H9 (cell line): ENCODE measurements at regions not wholly inside any gene's neighbourhood (a gene's known extent, or its start where the extent isn't known, plus 50 kb on each side); places are given as distances from the start of the nearest gene placed in this dataset.
A peak's percentile ranks its signal among the peaks of the same experiment; 100 is the strongest.

Experiments used
- DNase-seq: peaks from one replicate; pipeline ENCODE4 v3.0.0-alpha.2; 2017
- H2AFZ ChIP-seq: one replicate; pipeline ENCODE4 v1.6.1; 2013; ENCODE audit warnings: mild to moderate bottlenecking, low read length, control low read depth, moderate library complexity
- H2AK5ac ChIP-seq: 2 replicates; pipeline ENCODE4 v1.6.1; 2013; ENCODE audit warnings: low read length, control low read depth, mixed read lengths; ENCODE audit not compliant: insufficient read length
- H2BK120ac ChIP-seq: one replicate; pipeline ENCODE4 v1.6.1; 2013; ENCODE audit warnings: low read depth, mild to moderate bottlenecking, low read length, control low read depth, inconsistent platforms; ENCODE audit not compliant: poor library complexity, severe bottlenecking
- H2BK12ac ChIP-seq: 2 replicates; pipeline ENCODE4 v1.6.1; 2013; ENCODE audit warnings: low read length, control low read depth, mixed read lengths, low read depth; ENCODE audit not compliant: insufficient read length
- H2BK15ac ChIP-seq: 2 replicates; pipeline ENCODE4 v1.6.1; 2013; ENCODE audit warnings: low read depth, low read length, control low read depth
- H2BK20ac ChIP-seq: one replicate; pipeline ENCODE4 v1.6.1; 2013; ENCODE audit warnings: low read depth, mild to moderate bottlenecking, low read length, control low read depth, inconsistent platforms; ENCODE audit not compliant: poor library complexity, severe bottlenecking
- H2BK5ac ChIP-seq: 2 replicates; pipeline ENCODE4 v1.6.1; 2013; ENCODE audit warnings: low read length, control low read depth, mixed read lengths; ENCODE audit not compliant: insufficient read length
- H3K14ac ChIP-seq: 2 replicates; pipeline ENCODE4 v1.6.1; 2013; ENCODE audit warnings: low read length, control low read depth; ENCODE audit not compliant: insufficient read depth
- H3K18ac ChIP-seq: 2 replicates; pipeline ENCODE4 v1.6.1; 2013; ENCODE audit warnings: low read depth, mild to moderate bottlenecking, mixed read lengths, low read length, control low read depth; ENCODE audit not compliant: insufficient read length
- H3K23ac ChIP-seq: 2 replicates; pipeline ENCODE4 v1.6.1; 2013; ENCODE audit warnings: low read length, control low read depth, mixed read lengths, low read depth; ENCODE audit not compliant: insufficient read length
- H3K23me2 ChIP-seq: 2 replicates; pipeline ENCODE4 v1.6.1; 2013; ENCODE audit warnings: low read depth, mild to moderate bottlenecking, mixed read lengths, low read length, control low read depth; ENCODE audit not compliant: insufficient read length, poor library complexity, severe bottlenecking
- H3K27ac ChIP-seq: 2 replicates; pipeline ENCODE4 v1.5.1; 2013; ENCODE audit warnings: low read length, control low read depth, mixed read lengths, low read depth; ENCODE audit not compliant: insufficient read length
- H3K27me3 ChIP-seq: 2 replicates; pipeline ENCODE4 v1.6.1; 2013; ENCODE audit warnings: low read length, control low read depth, inconsistent platforms; ENCODE audit not compliant: insufficient read depth
- H3K4ac ChIP-seq: 2 replicates; pipeline ENCODE4 v1.6.1; 2013; ENCODE audit warnings: low read depth, mild to moderate bottlenecking, control low read depth, inconsistent platforms, low read length, moderate library complexity
- H3K4me1 ChIP-seq: 2 replicates; pipeline ENCODE4 v1.6.1; 2013; ENCODE audit warnings: low read length, control low read depth, inconsistent platforms; ENCODE audit not compliant: insufficient read depth
- H3K4me2 ChIP-seq: 2 replicates; pipeline ENCODE4 v1.6.1; 2013; ENCODE audit warnings: low read length, control low read depth, mixed read lengths; ENCODE audit not compliant: insufficient read length, insufficient read depth
- H3K56ac ChIP-seq: 2 replicates; pipeline ENCODE4 v1.6.1; 2013; ENCODE audit warnings: low read depth, mild to moderate bottlenecking, mixed read lengths, low read length, control low read depth; ENCODE audit not compliant: insufficient read length
- H3K79me1 ChIP-seq: 2 replicates; pipeline ENCODE4 v1.6.1; 2013; ENCODE audit warnings: low read depth, mild to moderate bottlenecking, moderate library complexity, low read length, control low read depth, inconsistent platforms; ENCODE audit not compliant: insufficient read depth, poor library complexity, severe bottlenecking
- H3K79me2 ChIP-seq: 2 replicates; pipeline ENCODE4 v1.6.1; 2013; ENCODE audit warnings: low read length, control low read depth, inconsistent platforms; ENCODE audit not compliant: insufficient read depth
- H3K9ac ChIP-seq: 2 replicates; pipeline ENCODE4 v1.6.1; 2013; ENCODE audit warnings: low read length, control low read depth, mixed read lengths; ENCODE audit not compliant: insufficient read length; ENCODE audit errors: extremely low read depth
- H3K9me3 ChIP-seq: one replicate; pipeline ENCODE4 v1.6.1; 2013; ENCODE audit warnings: low read depth, low read length, inconsistent platforms; ENCODE audit not compliant: control insufficient read depth
- H3T11ph ChIP-seq: one replicate; pipeline ENCODE4 v1.6.1; 2013; ENCODE audit warnings: mild to moderate bottlenecking, low read length, control low read depth, inconsistent platforms
- H4K20me1 ChIP-seq: one replicate; pipeline ENCODE4 v1.6.1; 2013; ENCODE audit not compliant: control insufficient read depth, insufficient read length, insufficient read depth
- H4K5ac ChIP-seq: 2 replicates; pipeline ENCODE4 v1.6.1; 2013; ENCODE audit warnings: low read depth, mild to moderate bottlenecking, mixed read lengths, low read length, control low read depth; ENCODE audit not compliant: insufficient read length
- H4K8ac ChIP-seq: replicated peaks from 2 replicates; pipeline ENCODE4 v1.6.1; 2013; ENCODE audit warnings: low read length, control low read depth, mixed read lengths, low read depth; ENCODE audit not compliant: insufficient read length
- H4K91ac ChIP-seq: 2 replicates; pipeline ENCODE4 v1.6.1; 2013; ENCODE audit warnings: low read depth, mild to moderate bottlenecking, moderate library complexity, mixed read lengths, low read length, control low read depth; ENCODE audit not compliant: insufficient read length
- H3K27ac Mint-ChIP-seq, 3 experiments: 2 replicates in 2 of 3; 3 replicates in 1 of 3; pipeline ENCODE4 v1.8.0; 2020 to 2021; ENCODE audit warnings: mixed read lengths in 3 of 3, mild to moderate bottlenecking in 1 of 3, moderate library complexity in 1 of 3
- H3K27me3 Mint-ChIP-seq: 2 replicates; pipeline ENCODE4 v1.8.0; 2021; ENCODE audit warnings: low read depth, mild to moderate bottlenecking, moderate library complexity, mixed read lengths
- H3K36me3 Mint-ChIP-seq, 3 experiments: 2 replicates in 2 of 3; 3 replicates in 1 of 3; pipeline ENCODE4 v1.8.0; 2020 to 2021; ENCODE audit warnings: low read depth in 3 of 3, mixed read lengths in 3 of 3; ENCODE audit not compliant: insufficient read depth in 1 of 3
- H3K4me1 Mint-ChIP-seq, 2 experiments: 2 replicates each; pipeline ENCODE4 v1.8.0; 2020; ENCODE audit warnings: mixed read lengths in 2 of 2
- H3K4me3 Mint-ChIP-seq, 2 experiments: 2 replicates in 1 of 2; 3 replicates in 1 of 2; pipeline ENCODE4 v1.8.0; 2020 to 2021; ENCODE audit warnings: mild to moderate bottlenecking in 2 of 2, mixed read lengths in 2 of 2, moderate library complexity in 1 of 2
- H3K9me3 Mint-ChIP-seq, 2 experiments: 2 replicates in 1 of 2; 3 replicates in 1 of 2; pipeline ENCODE4 v1.8.0; 2020; ENCODE audit warnings: mild to moderate bottlenecking in 2 of 2, mixed read lengths in 2 of 2, moderate library complexity in 1 of 2
- CTCF ChIP-seq: fragments of 200-600 bp; sonication (generic); conservative IDR thresholded peaks from 3 replicates; pipeline ENCODE4 v1.8.0; 2021; ENCODE audit warnings: antibody characterized with exemption, mild to moderate bottlenecking
- WGBS: extraction: QIAGEN DNeasy Blood & Tissue Kit; methylation state at CpG from one replicate; pipeline ENCODE4 v1.1.7; 2013; ENCODE audit warnings: missing lambda C conversion rate, low lambda C conversion rate, mixed read lengths; ENCODE audit not compliant: insufficient read length; ENCODE audit errors: extremely low coverage; 5-methylcytosine and 5-hydroxymethylcytosine counted together

GRCh38 chrX:110944311-110944750, 148.7 kb upstream of the CHRDL1 start:
- Histone ChIP-seq H2BK120ac (no peak overlapping the region), H2AK5ac (no peak overlapping the region), H3K18ac (peak overlapping the region; percentile 68), H3K9ac (peak overlapping the region; percentile 16), H3K79me1 (no peaks in the 10 kb centered on the region), H3T11ph (no peak overlapping the region), H4K91ac (no peak overlapping the region), H2BK20ac (no peak overlapping the region), H3K27ac (no peak overlapping the region), H3K56ac (no peak overlapping the region), H3K14ac (peak overlapping the region; percentile 72), H2BK5ac (no peak overlapping the region), H3K4me2 (peak overlapping the region; percentile 96), H2BK12ac (no peak overlapping the region), H3K9me3 (no peaks in the 10 kb centered on the region), H3K23me2 (peaks cover 13% of the 10 kb centered on the region), H3K4ac (no peak overlapping the region), H2AFZ (no peak overlapping the region), H4K8ac (no peak overlapping the region), H3K4me1 (no peaks in the 10 kb centered on the region), H3K79me2 (peaks cover 2% of the 10 kb centered on the region; the same call in 1 of the 2 replicates), H4K5ac (no peak overlapping the region), H3K27me3 (peaks cover 2% of the 10 kb centered on the region; the same call in 1 of the 2 replicates), H3K23ac (no peak overlapping the region), H4K20me1 (no peaks in the 10 kb centered on the region), H2BK15ac (no peak overlapping the region)
- Mint-ChIP-seq H3K4me3 (peak overlapping the region; percentile 68 to 91), H3K9me3 (no peaks in the 10 kb centered on the region), H3K27ac (peak overlapping the region in 1 of 3 experiments; percentile 91; a peak in 1 of 7 replicates), H3K27me3 (peaks cover 70% of the 10 kb centered on the region), H3K36me3 (no peaks in the 10 kb centered on the region), H3K4me1 (peaks cover 23 to 27% of the 10 kb centered on the region in 2 experiments)
- no CpG with 5 or more reads among the region's 25 CpGs for WGBS
- no peak for TF ChIP-seq CTCF
- peak; percentile 62 for DNase-seq
